Head of caudate nucleus (tissue), 42 donors: ENCODE measurements at regions not wholly inside any gene's neighbourhood (a gene's known extent, or its start where the extent isn't known, plus 50 kb on each side); places are given as distances from the start of the nearest gene placed in this dataset.
A peak's percentile ranks its signal among the peaks of the same experiment; 100 is the strongest.

Experiments
- DNase-seq, 42 donors: peaks; one replicate each; pipeline versions ENCODE4 v3.0.0 to v3.0.0-alpha.2; 2020 to 2021; ENCODE audit warnings: mixed read lengths in 7 of 42
- intact Hi-C: fragments of 100-400 bp; cut with DNase I; formaldehyde crosslinking; loops from one replicate; pipeline ENCODE4 v1.15.0; 2022

GRCh38 chr5:72628771-72629371 lies 121.7 kb upstream of the ZNF366 start:
- no peak for DNase-seq
- intact Hi-C loops, result no loop called here

GRCh38 chr5:72625332-72625731 lies 118.1 kb upstream of the ZNF366 start:
- DNase-seq, result no peak
- intact Hi-C loops, result no loop called here

GRCh38 chr5:72624641-72625236 lies 117.5 kb upstream of the ZNF366 start:
- intact Hi-C loops, result no loop called here
- DNase-seq, result no peak

GRCh38 chr5:72623936-72624335 lies 116.7 kb upstream of the ZNF366 start:
- intact Hi-C loops, result no loop called here

GRCh38 chr5:72623323-72623722 lies 116.1 kb upstream of the ZNF366 start:
- intact Hi-C loops, result no loop called here
- DNase-seq, result no peak

More at GRCh38 chr5:72623936-72624335, 116.7 kb upstream of the ZNF366 start:
- DNase-seq, result no peak

- no peak for DNase-seq
- intact Hi-C loops, result no loop called here
Measured at GRCh38 chr5:72622170-72622760, 115.1 kb upstream of the ZNF366 start.

GRCh38 chr5:72621576-72621975 lies 114.4 kb upstream of the ZNF366 start:
- no peak for DNase-seq
- intact Hi-C loops, result no loop called here

- intact Hi-C loops, result no loop called here
- no peak for DNase-seq
Measured at GRCh38 chr5:72619677-72620076, 112.5 kb upstream of the ZNF366 start.

GRCh38 chr5:72619251-72619650 lies 112.0 kb upstream of the ZNF366 start:
- no peak for DNase-seq
- intact Hi-C loops, result no loop called here

- DNase-seq, result no peak
- intact Hi-C loops, result no loop called here
Measured at GRCh38 chr5:72618708-72619107, 111.5 kb upstream of the ZNF366 start.

GRCh38 chr5:72615061-72615460 lies 107.9 kb upstream of the ZNF366 start:
- intact Hi-C loops, result no loop called here
- DNase-seq, result no peak

- DNase-seq, result no peak
- intact Hi-C loops, result no loop called here
Measured at GRCh38 chr5:72613515-72613914, 106.3 kb upstream of the ZNF366 start.

- DNase-seq, result no peak
- intact Hi-C loops, result no loop called here
Measured at GRCh38 chr5:72612810-72613209, 105.6 kb upstream of the ZNF366 start.

- DNase-seq, result peak; percentile 76 to 94 (median 87)
- intact Hi-C loops, result no loop called here
Measured at GRCh38 chr5:72611118-72611730, 104.0 kb upstream of the ZNF366 start.

GRCh38 chr5:72608926-72609325 lies 101.7 kb upstream of the ZNF366 start:
- intact Hi-C loops, result loop anchor here (10.0 kb wide), 1 partner anchor 54 kb away; no protein-coding TSS in a partner anchor
- no peak for DNase-seq

GRCh38 chr5:72608297-72608696 lies 101.1 kb upstream of the ZNF366 start:
- intact Hi-C loops, result loop anchor here (10.0 kb wide), 1 partner anchor 53 kb away; no protein-coding TSS in a partner anchor
- peak; percentile 28 to 92 (median 73) for DNase-seq

GRCh38 chr5:72607381-72607780 lies 100.2 kb upstream of the ZNF366 start:
- no peak for DNase-seq
- intact Hi-C loops, result loop anchor here (10.0 kb wide), 1 partner anchor 53 kb away; no protein-coding TSS in a partner anchor

GRCh38 chr5:72606525-72606924 lies 99.3 kb upstream of the ZNF366 start:
- DNase-seq, result no peak
- intact Hi-C loops, result loop anchor here (10.0 kb wide), 1 partner anchor 52 kb away; no protein-coding TSS in a partner anchor

GRCh38 chr5:72605632-72606031 lies 98.4 kb upstream of the ZNF366 start:
- intact Hi-C loops, result loop anchor here (10.0 kb wide), 1 partner anchor 51 kb away; no protein-coding TSS in a partner anchor

GRCh38 chr5:72604798-72605154 lies 97.6 kb upstream of the ZNF366 start:
- intact Hi-C loops, result loop anchor here (5.0 to 10.0 kb wide), 2 partner anchors 50 to 213 kb away; partner anchors contain the start of gene TNPO1
- DNase-seq, result no peak

More at GRCh38 chr5:72605632-72606031, 98.4 kb upstream of the ZNF366 start:
- peak in 1 of 42 donors; percentile 34 for DNase-seq
